Tibial nerve (tissue), 4 donors: ENCODE measurements at regions not wholly inside any gene's neighbourhood (a gene's known extent, or its start where the extent isn't known, plus 50 kb on each side); places are given as distances from the start of the nearest gene placed in this dataset.
"Not testable (repeated sequence)": the region's sequence is repeated elsewhere in the genome, so short reads cannot be mapped to it uniquely, and the experiment has no call there.

ENCODE experiments used
- DNase-seq, 2 donors: peaks; one replicate each; pipeline ENCODE4 v3.0.0-alpha.2; 2019; ENCODE audit warnings: low spot score in 2 of 2
- H3K27ac ChIP-seq, 4 donors: fragments of 200-600 bp; sonication (generic) in 3 of 4; one replicate each; pipeline ENCODE4 v1.5.1; 2017 to 2019; ENCODE audit warnings: mild to moderate bottlenecking in 1 of 4
- H3K27me3 ChIP-seq, 2 donors: fragments of 200-600 bp; sonication (generic) in 1 of 2; one replicate each; pipeline versions ENCODE4 v1.5.1 to v1.6.0; 2017 to 2019
- H3K36me3 ChIP-seq, 3 donors: fragments of 200-600 bp; sonication (generic); one replicate each; pipeline ENCODE4 v1.5.1; 2018 to 2019
- H3K4me1 ChIP-seq, 4 donors: fragments of 200-600 bp; sonication (generic) in 3 of 4; one replicate each; pipeline ENCODE4 v1.5.1; 2017 to 2019
- H3K4me3 ChIP-seq, 4 donors: fragments of 200-600 bp; sonication (generic) in 3 of 4; one replicate each; pipeline ENCODE4 v1.5.1; 2017 to 2019; ENCODE audit warnings: mild to moderate bottlenecking in 1 of 4, moderate library complexity in 1 of 4
- H3K9me3 ChIP-seq, 4 donors: fragments of 200-600 bp; sonication (generic) in 3 of 4; one replicate each; pipeline ENCODE4 v1.5.1; 2017 to 2019
- EP300 ChIP-seq, 2 donors: sonication (generic); formaldehyde crosslinking; IDR thresholded peaks; one replicate each; pipeline ENCODE4 v1.6.1; 2017; ENCODE audit warnings: antibody characterized with exemption in 2 of 2, mild to moderate bottlenecking in 1 of 2
- POLR2A ChIP-seq, 2 donors: fragments of 450-650 bp; IDR thresholded peaks; one replicate each; pipeline ENCODE4 v1.6.1; 2017; ENCODE audit warnings: antibody characterized with exemption in 2 of 2, mild to moderate bottlenecking in 2 of 2, moderate library complexity in 2 of 2
- WGBS, 2 donors: methylation state at CpG; one replicate each; pipeline ENCODE4 v1.1.5; 2018; 5-methylcytosine and 5-hydroxymethylcytosine counted together
- TF ChIP-seq, protein P1 (sequence below), 5 experiments: fragments of 200-600 bp in 3 of 5; fragments of 450-650 bp in 2 of 5; sonication (generic) in 3 of 5; IDR thresholded peaks; one replicate each; pipeline ENCODE4 v1.5.1; 2016 to 2019; ENCODE audit warnings: antibody characterized with exemption in 5 of 5, mild to moderate bottlenecking in 3 of 5, moderate library complexity in 2 of 5

GRCh38 chr20:47885909-47886453 is 100.7 kb upstream of the SULF2 start:
- TF ChIP-seq EP300 (IDR thresholded peaks at IDR 0.05), result no peak
- TF ChIP-seq POLR2A (IDR thresholded peaks at IDR 0.05), result no peak
- TF ChIP-seq, protein P1, sequence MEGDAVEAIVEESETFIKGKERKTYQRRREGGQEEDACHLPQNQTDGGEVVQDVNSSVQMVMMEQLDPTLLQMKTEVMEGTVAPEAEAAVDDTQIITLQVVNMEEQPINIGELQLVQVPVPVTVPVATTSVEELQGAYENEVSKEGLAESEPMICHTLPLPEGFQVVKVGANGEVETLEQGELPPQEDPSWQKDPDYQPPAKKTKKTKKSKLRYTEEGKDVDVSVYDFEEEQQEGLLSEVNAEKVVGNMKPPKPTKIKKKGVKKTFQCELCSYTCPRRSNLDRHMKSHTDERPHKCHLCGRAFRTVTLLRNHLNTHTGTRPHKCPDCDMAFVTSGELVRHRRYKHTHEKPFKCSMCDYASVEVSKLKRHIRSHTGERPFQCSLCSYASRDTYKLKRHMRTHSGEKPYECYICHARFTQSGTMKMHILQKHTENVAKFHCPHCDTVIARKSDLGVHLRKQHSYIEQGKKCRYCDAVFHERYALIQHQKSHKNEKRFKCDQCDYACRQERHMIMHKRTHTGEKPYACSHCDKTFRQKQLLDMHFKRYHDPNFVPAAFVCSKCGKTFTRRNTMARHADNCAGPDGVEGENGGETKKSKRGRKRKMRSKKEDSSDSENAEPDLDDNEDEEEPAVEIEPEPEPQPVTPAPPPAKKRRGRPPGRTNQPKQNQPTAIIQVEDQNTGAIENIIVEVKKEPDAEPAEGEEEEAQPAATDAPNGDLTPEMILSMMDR (IDR thresholded peaks at IDR 0.05), result no peak
- DNase-seq, result no peak
- Histone ChIP-seq H3K27ac (no peak overlapping the region), H3K9me3 (no peaks in the 10 kb centered on the region), H3K27me3 (no peaks in the 10 kb centered on the region), H3K4me3 (no peak overlapping the region), H3K4me1 (no peaks in the 10 kb centered on the region), H3K36me3 (no peaks in the 10 kb centered on the region)
- 80 to 86% methylated on average over 8 of the region's 8 CpGs for WGBS, 2 donors

DNA sequence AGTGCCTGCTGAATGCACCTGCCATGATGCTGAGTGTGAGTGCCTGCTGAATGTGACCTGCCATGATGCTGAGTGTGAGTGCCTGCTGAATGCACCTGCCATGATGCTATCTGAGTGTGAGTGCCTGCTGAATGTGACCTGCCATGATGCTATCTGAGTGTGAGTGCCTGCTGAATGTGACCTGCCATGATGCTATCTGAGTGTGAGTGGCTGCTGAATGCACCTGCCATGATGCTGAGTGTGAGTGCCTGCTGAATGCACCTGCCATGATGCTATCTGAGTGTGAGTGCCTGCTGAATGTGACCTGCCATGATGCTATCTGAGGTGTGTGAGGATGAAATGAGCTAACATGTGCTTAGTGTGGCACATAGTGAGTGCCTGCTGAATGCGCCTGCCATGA is 98.7 kb upstream of the SULF2 start:
- 33 to 71% methylated on average over 1 of the region's 1 CpG for WGBS, 2 donors
- H3K27me3 ChIP-seq, H3K4me3 ChIP-seq, H3K9me3 ChIP-seq, H3K4me1 ChIP-seq, H3K27ac ChIP-seq, H3K36me3 ChIP-seq, DNase-seq: not testable (repeated sequence)

DNA sequence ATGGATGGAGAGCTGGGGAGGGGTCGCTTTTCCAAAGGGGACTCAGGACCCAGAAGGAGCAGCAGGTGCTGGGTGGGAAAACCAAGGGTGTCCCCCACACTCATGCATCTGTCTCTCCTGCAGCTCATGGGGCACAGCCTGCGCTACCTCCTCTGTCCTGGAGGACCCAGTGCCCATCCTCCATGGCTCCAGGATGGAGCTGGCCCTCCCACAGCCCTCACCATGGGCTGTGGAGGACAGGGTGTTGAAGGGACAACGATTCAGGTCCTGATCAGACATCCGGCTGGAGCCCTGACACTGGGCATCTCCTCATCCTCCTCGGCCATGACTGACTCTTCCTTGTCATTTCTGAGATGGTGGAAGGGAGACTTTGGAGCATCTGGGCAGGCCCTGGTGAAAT is 97.9 kb upstream of the SULF2 start:
- H3K4me1 ChIP-seq, result no peaks in the 10 kb centered on the region
- no peak for DNase-seq
- H3K4me3 ChIP-seq, result no peak overlapping the region
- no peaks in the 10 kb centered on the region for H3K27me3 ChIP-seq
- H3K36me3 ChIP-seq, result no peaks in the 10 kb centered on the region
- TF ChIP-seq EP300 (IDR thresholded peaks at IDR 0.05) (no peak), POLR2A (IDR thresholded peaks at IDR 0.05) (no peak)
- TF ChIP-seq, protein P1 (IDR thresholded peaks at IDR 0.05), result no peak
- WGBS, 2 donors, result 86 to 88% methylated on average over 5 of the region's 5 CpGs
- no peak overlapping the region for H3K27ac ChIP-seq
- H3K9me3 ChIP-seq, result peaks cover 0 to 1% (median 0%) of the 10 kb centered on the region in 4 donors

GRCh38 chr20:47879771-47880170 is 94.5 kb upstream of the SULF2 start:
- peaks cover 0 to 6% (median 0%) of the 10 kb centered on the region in 4 donors for H3K9me3 ChIP-seq
- no peaks in the 10 kb centered on the region for H3K27me3 ChIP-seq
- no peaks in the 10 kb centered on the region for H3K36me3 ChIP-seq
- WGBS, 2 donors, result 96% methylated on average over 15 of the region's 15 CpGs
- no peak for TF ChIP-seq EP300 (IDR thresholded peaks at IDR 0.05)
- DNase-seq, result no peak
- no peak overlapping the region for H3K27ac ChIP-seq
- H3K4me1 ChIP-seq, result no peaks in the 10 kb centered on the region
- no peak overlapping the region for H3K4me3 ChIP-seq

DNA sequence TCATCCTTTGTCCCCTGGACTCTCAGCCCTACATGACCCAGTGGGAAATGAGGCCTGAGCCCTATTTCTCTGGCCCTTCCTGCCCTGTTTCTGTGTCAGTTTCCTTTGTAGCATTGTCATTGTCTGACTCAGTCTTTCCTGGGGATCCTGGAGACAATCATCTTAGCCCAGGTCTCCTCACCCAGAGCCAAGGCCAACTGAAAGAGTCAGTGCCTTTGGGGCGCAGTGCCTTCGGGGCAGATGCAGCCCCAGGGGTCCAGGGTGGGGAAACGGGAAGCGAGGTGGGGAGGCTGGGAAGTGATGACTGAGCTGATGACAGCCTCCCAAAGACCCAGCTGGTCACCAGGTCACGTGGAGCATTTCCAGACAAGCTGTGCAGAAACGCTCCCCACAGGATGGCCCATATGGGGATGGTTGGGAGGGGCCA is 93.3 kb upstream of the SULF2 start:
- no peaks in the 10 kb centered on the region for H3K27me3 ChIP-seq
- peaks cover 0 to 6% (median 0%) of the 10 kb centered on the region in 4 donors for H3K9me3 ChIP-seq
- H3K4me3 ChIP-seq, result no peak overlapping the region
- no peak overlapping the region for H3K27ac ChIP-seq
- no peaks in the 10 kb centered on the region for H3K36me3 ChIP-seq
- H3K4me1 ChIP-seq, result no peaks in the 10 kb centered on the region
- DNase-seq, result no peak
- no peak for TF ChIP-seq EP300 (IDR thresholded peaks at IDR 0.05)
- TF ChIP-seq, protein P1 (IDR thresholded peaks at IDR 0.05), result no peak
- TF ChIP-seq POLR2A (IDR thresholded peaks at IDR 0.05), result no peak
- WGBS, 2 donors, result 73 to 86% methylated on average over 6 of the region's 6 CpGs

DNA sequence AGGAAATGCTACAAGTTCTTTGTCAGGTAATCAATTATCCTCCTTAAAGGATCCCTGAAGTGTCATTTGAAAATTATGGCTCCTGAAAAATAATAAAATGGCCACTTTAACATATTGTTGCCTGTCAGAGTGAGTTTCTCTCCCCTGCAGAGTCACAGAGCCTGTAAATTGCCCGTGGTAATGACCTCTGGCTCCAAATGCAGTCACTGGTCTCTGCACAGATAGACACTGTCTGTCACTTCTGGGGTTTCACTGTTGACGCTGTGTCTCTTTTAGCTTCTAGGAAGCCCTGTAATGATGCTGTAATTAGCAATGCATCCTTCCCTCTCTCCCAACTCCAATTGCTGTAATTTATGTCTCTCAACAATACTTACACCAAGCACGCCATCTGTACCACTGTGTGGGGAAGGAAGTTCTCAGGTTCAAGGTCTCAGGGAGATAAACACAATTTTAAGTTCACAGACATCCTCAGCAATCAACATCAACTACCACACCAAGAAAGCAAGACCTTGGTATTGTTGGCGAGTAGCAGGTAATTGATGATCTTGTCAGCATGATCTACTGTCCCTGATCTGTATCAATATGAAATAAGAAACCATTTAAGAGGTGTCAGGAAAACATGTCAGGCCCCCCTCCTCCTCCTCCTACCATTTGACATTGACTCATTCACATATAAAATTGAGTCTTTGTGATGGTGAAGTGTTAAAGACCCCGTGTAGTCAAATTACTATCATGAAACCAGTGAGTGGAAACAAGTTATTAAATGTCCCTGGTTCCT is 91.2 kb upstream of the SULF2 start:
- H3K27me3 ChIP-seq, result no peaks in the 10 kb centered on the region
- no peak overlapping the region for H3K4me3 ChIP-seq
- no peak for DNase-seq
- 63 to 80% methylated on average over 5 of the region's 5 CpGs for WGBS, 2 donors
- TF ChIP-seq POLR2A (IDR thresholded peaks at IDR 0.05) (no peak), EP300 (IDR thresholded peaks at IDR 0.05) (no peak)
- TF ChIP-seq, protein P1 (IDR thresholded peaks at IDR 0.05), result no peak
- H3K36me3 ChIP-seq, result no peaks in the 10 kb centered on the region
- H3K27ac ChIP-seq, result no peak overlapping the region
- H3K9me3 ChIP-seq, result peaks cover 0 to 8% (median 0%) of the 10 kb centered on the region in 4 donors
- H3K4me1 ChIP-seq, result no peaks in the 10 kb centered on the region
